ENCODE measurements at regions not wholly inside any gene's neighbourhood (a gene's known extent, or its start where the extent isn't known, plus 50 kb on each side); places are given as distances from the start of the nearest gene placed in this dataset.

DNA sequence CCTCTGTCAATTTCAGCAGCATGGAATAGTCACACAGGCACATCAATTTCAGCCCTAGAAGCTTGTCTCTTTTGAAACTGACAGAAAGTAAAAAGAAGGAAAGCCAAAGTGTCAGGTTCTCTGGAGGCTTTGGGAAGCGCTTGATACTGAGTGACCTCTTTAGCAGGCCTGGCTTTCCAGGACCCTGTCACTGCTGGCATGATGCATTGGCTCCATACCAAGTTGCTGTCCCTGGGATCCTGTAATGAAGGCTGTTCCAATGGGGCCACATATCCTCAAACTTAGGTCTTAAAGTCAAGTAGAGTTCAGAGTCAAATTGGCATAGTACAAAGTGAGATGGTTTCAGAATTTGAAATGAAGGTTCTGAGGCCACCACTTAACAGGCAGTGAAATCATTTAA is 640.9 kb downstream of the SQOR start:
- no peak overlapping the region for H3K4me3 ChIP-seq (ENCODE audit: low read depth, low read length)
- DNase-seq (ENCODE audit: low read depth) = no peak
- no peak for TF ChIP-seq CTCF (IDR thresholded peaks at IDR 0.05; ENCODE audit: insufficient read depth, low read depth, low read length, missing control alignments)

DNA sequence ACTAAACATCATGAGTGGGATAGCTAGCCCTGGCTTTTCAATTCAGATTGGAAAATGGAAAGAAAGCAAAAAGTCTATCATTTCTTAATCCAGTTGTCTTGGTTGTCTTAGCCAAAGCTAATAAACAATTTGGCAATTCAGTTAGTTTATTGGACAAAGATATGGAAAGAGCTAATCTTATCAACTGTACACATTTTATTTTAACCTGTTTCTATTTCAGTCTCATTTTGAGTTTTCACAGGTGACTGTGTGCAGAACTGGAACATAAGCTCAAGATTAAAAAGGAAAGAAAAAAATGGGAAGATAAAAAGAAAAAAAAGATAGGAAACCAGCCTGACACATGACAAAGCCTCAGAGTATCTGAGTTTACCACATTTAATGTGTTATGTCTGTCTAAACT is 642.6 kb downstream of the SQOR start:
- no peak overlapping the region for H3K4me3 ChIP-seq (ENCODE audit: low read depth, low read length)
- no peak for DNase-seq (ENCODE audit: low read depth)
- TF ChIP-seq CTCF (IDR thresholded peaks at IDR 0.05; ENCODE audit: insufficient read depth, low read depth, low read length, missing control alignments) = no peak

- TF ChIP-seq CTCF (IDR thresholded peaks at IDR 0.05; ENCODE audit: insufficient read depth, low read depth, low read length, missing control alignments) = no peak
- DNase-seq (ENCODE audit: low read depth) = no peak
- no peak overlapping the region for H3K4me3 ChIP-seq (ENCODE audit: low read depth, low read length)
Measured at GRCh38 chr15:46278062-46278461, 643.2 kb downstream of the SQOR start.

DNA sequence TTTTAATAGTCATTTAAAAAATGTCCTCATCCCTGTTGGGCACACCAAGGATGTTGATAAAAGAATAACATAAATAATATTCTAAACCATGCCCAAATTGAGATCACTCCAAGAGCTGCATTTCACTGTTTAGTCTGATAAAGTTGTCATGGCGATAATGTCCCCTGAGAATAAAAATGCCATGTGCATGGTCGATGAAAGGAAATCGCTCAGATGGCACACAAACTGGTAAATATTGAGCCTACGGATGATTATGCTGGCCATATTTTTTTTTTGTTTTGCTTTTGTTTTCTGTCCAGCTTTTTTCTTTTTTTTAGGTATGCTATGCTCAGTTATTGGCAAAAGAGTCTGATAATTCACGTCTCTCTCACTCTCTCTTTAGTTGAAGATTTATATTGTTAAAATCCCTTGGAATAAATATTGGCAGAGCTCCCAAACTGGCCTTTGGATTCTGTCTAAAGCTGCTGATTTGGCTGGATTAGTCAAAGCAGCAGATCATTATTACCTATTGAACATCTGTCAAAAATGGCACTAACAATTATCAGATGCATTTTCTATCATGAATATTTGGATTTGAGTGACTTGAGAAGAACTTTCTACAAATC is 643.8 kb downstream of the SQOR start:
- TF ChIP-seq CTCF (IDR thresholded peaks at IDR 0.05; ENCODE audit: insufficient read depth, low read depth, low read length, missing control alignments) = no peak
- no peak for DNase-seq (ENCODE audit: low read depth)
- no peak overlapping the region for H3K4me3 ChIP-seq (ENCODE audit: low read depth, low read length)

DNA sequence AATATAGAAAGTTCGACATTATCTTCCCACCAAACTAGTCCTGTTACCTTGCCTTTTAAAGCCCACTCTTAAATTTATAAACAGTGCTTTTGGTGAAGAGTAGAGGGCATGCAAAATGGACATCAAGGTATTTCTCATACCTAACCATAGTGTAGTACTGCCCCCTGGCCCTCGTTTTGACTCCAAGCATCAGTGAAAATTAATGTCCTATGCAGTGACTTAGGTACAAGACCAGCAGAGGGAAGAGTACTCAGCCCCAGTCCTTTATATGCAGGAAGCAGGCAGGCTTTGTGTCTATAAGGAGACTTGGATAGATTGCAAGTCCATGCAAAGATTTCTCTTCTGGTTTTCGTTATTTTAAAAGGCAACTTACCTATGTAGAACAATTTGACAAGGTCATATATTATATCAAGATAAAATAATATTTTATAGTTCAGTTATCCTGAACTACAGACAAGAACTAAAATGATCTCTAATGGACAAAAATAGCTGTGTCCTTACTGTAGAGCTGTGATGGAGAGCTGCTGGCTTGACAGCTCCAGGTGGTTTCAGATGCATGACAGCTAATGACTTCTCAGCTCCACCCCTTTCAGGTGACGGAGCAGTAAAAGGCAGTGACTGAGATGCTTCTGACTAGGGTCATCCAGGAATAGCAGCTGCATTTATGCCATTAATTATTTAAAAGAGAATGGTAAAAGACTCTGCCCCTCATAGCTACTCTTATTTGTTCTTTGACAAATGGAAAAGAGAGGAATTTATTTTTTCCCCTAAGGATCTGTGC is 646.1 kb downstream of the SQOR start:
- TF ChIP-seq CTCF (IDR thresholded peaks at IDR 0.05; ENCODE audit: insufficient read depth, low read depth, low read length, missing control alignments) = no peak
- DNase-seq (ENCODE audit: low read depth) = no peak

GRCh38 chr15:46293550-46293949 is 658.7 kb downstream of the SQOR start:
- no peak overlapping the region for H3K4me3 ChIP-seq (ENCODE audit: low read depth, low read length)
- no peak for DNase-seq (ENCODE audit: low read depth)
- TF ChIP-seq CTCF (IDR thresholded peaks at IDR 0.05; ENCODE audit: insufficient read depth, low read depth, low read length, missing control alignments) = no peak

More for the DNA sequence above, 646.1 kb downstream of the SQOR start:
- no peak overlapping the region for H3K4me3 ChIP-seq (ENCODE audit: low read depth, low read length)
